HG02763 (cell line): ENCODE measurements at regions not wholly inside any gene's neighbourhood (a gene's known extent, or its start where the extent isn't known, plus 50 kb on each side); places are given as distances from the start of the nearest gene placed in this dataset.

Source experiments
- ATAC-seq: cut with Tn5 transposase; IDR thresholded peaks from one replicate; pipeline ENCODE4 v1.9.1; 2021; ENCODE audit warnings: mild to moderate bottlenecking, moderate library complexity; ENCODE audit not compliant: unreplicated experiment

DNA sequence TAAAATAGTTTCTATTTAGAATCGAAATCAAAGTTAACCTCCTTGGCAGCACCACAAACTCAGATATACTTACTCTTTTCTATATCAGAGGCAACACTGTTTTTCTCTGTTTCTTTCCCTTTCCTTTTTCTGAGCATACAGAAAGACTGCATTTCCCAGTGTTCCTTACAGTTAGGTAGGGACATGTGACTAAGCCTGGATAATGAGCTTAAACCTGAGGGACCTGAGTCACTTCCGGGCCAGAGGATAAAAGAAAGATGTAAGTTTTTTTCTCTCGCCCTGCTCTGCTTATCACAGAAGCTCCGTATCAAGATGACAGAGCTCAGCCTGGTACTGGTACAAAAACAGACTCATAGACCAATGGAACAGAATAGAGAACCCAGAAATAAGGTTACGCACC is 531.9 kb downstream of the KLF12 start:
- ATAC-seq: no peak

DNA sequence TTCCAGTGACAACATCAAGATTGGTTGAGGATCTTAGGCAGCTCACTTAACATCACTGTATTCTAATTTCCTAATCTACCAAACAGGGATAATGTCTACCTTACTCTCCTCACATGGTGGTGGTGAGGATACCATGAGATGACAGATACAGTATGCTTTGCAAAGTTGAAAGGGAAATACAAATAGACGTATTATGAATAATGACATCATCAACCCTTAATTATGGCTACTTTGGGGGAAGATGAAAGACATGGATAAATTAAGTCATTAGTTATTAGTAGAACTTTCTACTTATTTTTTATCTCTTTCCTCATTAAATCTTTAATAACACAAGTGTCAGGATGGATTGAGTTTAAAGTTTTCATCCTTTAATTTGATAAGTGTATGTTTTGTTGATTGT is 532.5 kb downstream of the KLF12 start:
- no peak for ATAC-seq

DNA sequence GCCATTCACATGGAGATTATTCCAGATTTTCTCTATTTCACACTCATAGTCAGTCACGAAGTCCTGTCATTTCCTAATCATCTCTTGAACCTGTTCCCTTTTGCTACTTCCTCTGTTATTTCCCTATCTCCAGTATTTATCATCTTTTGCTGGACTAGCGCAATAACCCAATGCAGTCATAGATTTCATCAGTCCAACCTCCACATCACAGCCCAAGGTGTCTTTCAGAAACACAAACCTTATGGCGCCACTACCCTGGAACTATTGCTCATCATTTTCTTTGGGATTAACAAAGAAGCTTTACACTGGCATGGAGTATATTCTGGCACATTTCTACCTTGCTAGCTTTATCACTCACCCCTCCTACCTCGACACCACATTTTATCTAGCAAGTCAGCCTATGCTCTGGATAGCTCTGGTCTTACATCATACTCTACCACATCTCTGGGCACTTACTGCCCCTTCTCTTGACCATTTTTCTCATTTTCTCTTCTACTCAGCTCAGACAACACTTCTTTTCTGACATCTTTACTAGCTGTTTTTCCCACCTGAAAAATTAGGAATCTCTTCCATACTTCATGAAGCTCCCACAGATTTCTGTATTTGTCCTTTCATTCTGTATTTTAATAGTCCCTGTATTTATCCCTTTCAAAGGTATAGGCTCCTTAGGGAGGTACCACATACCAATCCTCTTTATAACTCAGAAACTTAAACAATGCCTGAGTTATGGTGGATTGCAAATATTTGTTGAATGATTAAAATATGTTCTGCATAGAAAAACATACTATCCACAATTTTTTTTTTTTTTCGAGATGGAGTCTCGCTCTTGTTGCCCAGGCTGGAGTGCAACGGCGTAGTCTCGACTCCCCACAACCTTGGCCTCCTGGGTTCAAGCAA is 534.7 kb downstream of the KLF12 start:
- ATAC-seq: no peak

DNA sequence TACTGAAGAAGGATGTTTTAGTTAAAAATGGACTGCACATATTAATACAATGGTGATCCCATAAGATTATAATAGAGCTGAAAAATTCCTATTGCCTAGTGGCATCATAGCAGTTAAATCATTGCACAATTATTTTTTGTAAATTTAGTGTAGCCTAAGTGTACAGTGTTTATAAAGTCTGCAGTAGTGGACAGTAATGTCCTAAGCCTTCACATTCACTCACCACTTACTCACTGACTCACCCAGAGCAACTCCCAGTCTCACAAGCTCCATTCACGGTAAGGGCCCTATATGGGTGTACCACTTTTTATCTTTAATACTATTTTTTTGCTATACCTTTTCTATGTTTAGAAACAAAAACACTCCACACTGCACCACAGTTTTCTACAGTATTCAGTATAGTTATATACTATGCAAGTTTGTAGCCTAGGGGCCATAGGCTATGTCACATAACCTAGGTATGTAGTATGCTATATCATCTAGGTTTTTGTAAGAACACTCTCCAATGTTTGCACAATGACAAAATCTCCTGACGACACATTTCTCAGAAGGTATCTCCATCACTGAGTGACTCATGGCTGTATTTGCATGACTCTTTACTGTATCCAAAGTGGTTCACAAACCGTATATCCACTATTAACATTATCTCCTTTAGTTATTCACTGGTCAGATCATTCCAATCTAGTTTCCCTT is 536.0 kb downstream of the KLF12 start:
- no peak for ATAC-seq

DNA sequence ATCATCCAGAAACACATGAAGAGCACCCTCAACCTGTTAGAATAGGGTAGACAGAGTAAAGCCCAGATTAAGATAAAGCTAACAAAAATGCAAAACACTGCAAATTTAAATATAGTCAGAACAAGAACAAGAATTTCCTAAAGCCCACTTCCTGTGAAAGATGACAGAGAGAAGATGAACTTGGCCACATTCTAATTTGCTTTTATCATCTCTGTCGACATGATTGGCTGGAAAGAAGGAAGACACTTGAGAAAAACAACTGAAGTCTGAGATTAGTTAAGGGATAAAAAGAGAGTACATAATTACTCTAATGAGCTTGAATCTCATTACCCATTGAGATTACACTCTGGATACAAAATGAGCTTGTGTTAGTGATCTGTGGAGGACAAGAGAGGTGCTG is 537.6 kb downstream of the KLF5 start:
- ATAC-seq: no peak

DNA sequence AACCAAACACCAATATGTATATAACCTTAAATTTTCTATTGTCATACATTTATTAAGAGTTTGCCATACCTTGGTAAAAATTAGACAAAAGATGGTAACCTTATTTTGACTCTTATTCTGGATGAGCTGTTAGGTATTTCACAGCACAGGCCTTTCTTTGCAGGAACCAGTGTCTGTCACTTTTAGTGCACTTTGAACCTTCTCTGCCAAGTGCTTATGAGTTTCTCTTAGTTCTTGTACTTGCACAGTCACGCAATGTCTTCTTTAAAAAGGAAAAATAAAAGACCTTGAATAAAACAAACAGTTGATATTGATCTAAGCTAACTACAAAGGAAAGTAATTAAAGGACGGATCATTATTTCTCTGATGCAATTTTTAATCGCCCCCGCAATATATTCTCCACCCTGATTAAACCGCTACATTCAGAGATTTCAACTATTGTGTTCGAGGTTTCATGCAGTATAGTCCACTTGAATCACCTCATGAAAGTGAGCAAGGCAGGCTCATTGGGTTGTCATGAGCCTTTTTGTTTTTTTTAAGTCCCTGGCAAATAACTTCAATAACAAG is 534.5 kb downstream of the KLF5 start:
- no peak for ATAC-seq

DNA sequence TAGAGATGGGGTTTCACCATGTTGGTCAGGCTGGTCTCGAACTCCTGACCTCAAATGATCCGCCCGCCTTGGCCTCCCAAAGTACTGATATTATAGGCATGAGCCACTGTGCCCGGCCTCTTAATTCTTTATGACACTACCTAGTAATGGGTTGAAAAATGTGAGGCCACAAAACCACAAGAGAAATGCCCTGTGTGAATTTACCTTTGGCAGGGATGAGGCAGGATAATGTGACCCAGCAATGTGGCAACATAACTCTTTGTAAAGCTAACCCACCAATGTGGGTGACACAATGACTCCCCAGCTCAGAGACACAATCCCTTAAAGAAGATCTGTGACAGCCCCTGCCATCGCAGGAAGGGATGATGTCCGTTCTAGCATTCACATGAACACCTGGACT is 533.1 kb downstream of the KLF5 start:
- no peak for ATAC-seq

DNA sequence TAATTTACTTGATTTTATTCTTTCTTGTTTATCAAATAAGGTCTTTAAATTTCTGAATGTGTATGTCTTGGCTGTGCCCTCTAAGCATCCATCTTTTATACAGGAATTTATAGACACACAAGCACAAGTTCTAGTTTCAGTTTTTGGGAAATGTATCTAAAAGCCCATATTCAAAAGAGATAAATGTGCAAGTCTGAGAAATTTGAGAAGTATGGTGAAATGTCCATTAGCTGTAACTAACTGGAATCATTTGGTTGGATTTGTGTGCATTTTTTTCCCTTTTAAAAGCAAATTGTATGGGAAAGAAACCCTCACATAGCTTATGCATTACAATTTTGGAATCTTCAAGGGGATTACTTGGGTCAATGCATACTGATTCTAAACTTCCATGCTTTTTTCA is 532.0 kb downstream of the KLF5 start:
- ATAC-seq: no peak

DNA sequence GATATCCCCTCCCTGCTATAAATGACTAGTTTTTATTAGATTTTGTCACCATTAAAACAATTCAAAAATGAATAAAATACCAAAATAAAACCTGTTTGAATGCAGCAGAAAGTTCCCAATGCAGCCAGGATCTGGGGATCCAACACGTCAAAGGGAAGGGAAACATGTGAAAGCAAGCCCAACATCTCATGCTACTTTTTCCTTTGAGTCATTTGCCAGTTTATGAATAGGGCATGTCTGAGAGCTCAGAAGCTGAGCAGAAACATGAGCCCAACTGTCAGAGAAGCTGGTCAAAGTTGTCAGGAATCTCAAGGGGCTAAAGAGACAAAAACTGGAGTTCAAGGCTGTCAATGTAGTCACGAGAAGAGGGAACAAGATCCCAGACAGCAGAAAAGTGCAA is 526.4 kb downstream of the KLF5 start:
- no peak for ATAC-seq

DNA sequence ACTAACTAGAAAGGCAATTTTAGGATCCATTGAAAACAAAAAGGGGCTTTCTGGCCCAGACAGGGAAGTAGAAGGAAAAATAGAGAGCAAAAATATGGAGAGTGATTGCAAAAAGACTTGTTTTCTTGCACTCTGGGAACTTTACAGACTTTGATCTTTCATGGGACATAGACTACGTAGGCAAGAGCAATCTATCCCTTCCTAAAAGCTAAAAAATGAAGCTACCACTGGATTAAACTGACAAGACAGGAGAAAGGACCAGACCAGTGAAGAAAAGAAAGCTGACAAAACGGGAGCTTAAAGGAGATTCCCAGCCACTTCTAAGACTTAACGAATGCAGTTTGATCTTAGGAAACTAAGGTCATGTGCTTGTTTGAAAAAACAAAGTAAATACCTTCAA is 524.5 kb downstream of the KLF5 start:
- no peak for ATAC-seq

DNA sequence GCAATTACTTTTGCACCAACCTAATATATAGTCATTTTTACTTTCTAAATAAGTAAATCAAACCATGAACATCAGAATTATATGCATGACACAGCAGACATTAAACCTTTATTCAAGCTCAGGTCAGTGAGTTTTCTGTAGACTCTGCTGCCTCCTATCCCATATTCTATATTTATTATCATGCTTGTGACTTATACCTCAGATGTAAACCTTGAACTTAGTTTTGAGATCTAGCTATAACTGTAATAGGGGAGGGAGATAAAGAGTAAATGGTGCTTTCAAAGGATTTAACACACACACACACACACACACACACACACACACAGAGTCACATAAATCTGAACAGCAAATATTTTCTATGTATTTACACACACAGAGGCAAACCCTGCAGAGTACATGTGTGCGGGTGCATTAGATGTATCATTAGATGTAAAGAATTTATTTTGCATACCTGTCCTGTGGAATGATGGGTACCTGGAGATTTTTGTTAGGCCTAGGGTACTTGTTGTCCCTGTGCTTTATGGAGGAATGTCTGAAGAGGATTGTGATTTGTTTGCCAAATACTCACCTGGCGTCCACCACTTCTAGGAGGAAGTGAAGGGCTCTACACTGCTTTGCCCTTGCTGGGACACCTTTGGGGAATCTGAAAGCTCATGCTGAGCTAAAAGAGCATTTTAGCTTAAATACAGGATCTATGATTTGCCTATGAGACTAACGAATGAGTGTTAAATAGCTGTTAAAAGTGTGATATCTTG is 521.9 kb downstream of the KLF5 start:
- no peak for ATAC-seq

DNA sequence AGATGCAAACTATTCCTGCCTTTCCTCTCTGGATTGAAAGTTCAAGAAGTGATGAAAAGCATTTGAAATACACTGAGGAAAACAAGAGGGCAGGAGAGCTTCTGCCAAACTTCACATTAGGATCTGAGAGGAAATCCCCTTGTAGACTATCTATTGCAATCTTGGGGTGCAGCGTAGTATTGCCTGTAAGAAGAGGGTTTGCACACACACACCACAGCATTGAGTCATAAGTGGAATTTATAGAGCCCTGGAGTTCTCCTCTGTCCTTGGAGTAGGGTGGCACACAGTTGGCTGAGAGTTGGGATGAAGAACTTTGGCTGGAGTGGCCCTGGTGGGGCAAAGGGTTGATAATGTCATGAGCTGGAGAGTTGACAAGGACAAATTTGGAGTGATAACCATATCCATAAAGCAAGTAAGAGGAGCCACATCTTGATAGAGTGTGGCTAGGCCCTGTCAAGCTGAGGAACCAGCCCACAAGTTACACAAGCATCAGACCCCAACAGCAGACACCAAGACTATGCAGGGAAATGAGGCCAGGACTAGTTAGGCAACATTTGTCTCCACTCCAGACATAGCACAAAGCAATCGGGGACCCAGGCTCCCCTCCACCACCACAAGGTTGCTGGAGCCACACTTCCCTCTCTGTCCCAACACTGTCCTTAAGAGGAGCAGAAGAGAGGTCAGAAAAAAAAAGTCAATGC is 520.9 kb downstream of the KLF5 start:
- no peak for ATAC-seq

DNA sequence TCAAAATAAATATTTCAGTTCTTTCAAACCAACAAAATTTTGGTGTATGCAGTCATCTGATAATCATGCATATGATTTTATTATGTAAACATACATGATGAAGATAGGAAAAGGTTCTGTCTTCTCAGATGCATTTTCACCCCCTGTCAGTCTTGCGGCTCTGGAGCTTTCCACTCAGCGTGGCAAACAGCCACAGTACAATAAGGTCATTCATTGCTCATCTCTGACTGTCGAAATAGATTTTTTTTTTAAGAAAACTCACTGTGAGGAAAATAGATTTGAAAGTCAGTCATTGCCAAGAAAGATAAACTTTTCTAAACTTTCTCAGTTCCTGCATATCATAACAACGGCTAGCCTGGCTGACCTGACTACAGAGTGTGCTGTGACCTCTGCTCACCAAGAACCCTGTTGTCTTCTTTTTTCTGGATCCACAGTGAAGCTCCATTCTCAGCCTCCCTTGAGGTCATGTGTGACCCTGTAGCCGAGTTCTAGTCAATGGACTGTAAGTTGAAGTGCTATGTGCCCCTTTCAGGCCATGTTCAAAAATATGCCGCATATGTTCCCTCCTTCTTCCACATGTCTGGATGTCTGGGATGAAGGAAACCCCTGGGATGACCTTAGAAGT is 519.6 kb downstream of the KLF5 start:
- ATAC-seq: no peak

DNA sequence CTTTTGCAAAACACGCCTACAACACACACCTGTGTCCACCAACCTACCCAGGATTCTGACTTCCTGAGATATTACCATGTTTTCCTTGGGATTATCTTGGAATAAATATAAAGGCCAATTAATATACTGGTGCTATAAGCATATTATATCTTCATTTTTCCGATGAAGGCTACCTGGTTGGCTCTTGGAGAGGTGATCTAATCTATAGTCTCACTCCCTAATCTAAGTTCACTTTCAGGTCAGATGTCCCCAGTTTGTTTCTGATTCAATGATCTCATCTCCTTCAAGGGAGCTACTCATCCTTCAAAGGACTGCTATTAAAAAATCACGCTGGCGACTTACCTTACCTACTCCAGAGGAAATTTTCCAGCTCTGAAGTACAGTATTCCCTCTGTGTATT is 517.5 kb downstream of the KLF5 start:
- no peak for ATAC-seq

DNA sequence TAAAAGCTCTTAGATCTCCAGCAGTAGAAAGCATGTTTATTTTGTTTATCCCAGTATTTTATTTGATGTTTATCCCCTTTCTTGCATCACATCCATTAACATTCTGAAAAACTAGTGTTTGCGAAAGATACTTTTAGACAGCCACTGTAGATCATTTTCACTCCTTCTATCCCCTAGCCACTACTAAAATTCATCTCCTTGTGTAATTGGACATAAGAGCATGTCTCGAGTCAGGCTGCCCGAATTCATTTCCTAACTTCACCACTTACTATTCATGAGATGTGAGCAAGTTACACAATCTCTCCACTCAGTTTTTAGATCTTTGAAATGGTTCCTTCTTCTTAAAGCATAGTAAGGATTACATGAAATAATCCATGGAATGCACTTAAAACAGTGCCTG is 514.0 kb downstream of the KLF5 start:
- no peak for ATAC-seq

DNA sequence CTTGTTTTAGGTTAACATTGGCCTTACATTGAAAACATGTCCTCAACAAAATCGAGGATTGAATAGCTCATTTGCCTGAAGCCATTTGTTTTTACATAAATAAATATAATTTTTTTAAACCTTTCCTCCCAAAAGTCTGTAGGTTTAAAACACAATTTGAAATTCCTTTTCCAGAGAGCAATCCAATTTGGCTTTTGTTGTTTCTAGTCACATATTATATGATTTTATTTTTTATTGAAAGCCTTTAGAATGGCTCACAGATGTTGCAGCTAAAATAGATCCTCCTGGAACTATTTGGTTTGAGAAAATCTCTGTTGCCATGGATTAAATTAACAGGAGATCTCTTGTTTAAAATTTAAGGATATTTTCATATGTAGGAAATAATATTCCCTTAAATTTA is 512.6 kb downstream of the KLF5 start:
- no peak for ATAC-seq

DNA sequence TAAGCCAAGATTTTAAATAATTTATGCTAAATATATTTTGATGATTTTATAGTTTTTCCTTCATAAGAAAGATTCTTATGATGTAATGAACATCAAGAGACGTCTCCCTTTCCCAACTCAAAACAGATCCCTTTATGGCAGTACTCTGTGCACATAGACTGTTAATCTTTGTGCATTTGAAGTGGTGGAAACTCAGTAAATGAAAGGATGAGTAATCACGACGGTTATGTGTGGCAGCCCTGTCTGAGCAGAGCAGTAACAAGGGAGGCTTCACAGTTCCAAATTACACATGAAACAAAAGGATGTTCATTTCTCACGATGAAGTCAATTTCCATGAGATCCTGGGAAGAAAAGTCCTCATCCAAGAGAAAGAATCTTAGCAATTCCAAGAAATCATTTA is 498.1 kb downstream of the KLF5 start:
- ATAC-seq: no peak

DNA sequence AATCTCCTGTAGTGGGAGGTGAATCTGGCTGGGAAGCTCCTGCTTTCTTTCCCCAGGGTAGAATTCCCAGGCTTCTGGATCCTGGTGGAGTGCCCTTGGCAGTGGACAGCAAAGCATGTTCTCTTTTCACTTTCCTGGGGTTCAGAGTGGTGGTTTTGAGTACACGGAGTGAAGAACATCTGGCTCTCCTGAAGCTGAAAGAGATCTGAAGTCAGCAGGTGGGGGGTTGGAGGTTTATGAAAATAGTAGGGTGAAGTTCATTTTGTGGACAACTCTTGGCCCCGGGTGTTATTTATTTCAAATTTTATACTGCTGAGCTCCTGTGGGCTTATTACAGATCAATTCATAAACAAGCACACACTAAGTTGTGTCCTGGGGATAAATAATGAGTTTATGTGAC is 497.3 kb downstream of the KLF5 start:
- no peak for ATAC-seq

DNA sequence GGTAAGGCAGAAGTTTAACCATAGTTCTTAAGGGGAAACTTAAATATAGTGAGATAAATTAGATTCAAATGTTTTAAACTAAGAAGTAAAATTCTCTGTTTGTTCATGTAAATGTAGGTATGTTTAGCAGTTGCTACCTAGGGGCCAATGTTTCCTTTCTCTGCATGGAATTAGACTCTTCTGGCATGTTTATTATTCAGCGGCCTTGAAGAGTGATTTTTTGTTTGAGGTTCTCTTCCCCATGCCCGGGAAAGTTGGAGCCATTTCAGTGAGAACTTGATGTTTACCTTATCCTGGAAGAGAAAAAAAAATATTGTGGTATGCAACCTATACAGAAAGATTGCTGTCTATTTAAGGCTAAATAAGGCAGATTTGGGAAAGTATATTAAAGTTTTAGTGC is 492.9 kb downstream of the KLF5 start:
- ATAC-seq: no peak

DNA sequence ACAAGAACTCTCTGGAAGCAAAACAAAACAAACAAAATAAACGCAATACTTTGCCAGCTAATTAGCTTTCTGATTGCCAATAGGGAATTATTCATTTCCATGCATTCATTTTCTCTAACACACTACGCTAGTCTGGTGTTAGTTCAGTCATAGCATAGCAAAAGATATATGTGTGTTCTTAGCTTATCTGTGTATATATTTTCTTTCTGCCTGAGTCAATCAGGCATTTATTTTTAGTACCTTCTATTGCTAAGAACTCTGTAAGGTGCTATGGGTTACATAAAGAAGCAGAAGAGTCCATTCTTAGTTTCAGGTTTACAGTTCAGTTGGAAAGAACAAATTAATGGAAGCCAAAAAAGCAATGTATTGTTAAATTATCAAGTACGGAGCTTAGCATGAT is 490.9 kb downstream of the KLF5 start:
- no peak for ATAC-seq
